AG04450 (cell line): ENCODE measurements at regions not wholly inside any gene's neighbourhood (a gene's known extent, or its start where the extent isn't known, plus 50 kb on each side); places are given as distances from the start of the nearest gene placed in this dataset.

Experiments
- CTCF ChIA-PET: fragments of 300-600, 350-600 bp; formaldehyde crosslinking; extraction: SDS; loops from one replicate; lab custom pipeline; 2022; ENCODE audit warnings: antibody characterized with exemption, inconsistent platforms; lab: Charles Lee
- POLR2A ChIA-PET: fragments of 350-600 bp; formaldehyde crosslinking; extraction: SDS; loops from one replicate; lab custom pipeline; 2021; ENCODE audit warnings: antibody characterized with exemption, inconsistent platforms; lab: Yijun Ruan, JAX
- DNase-seq: peaks from one replicate; pipeline ENCODE4 v3.0.0-alpha.2; 2011; ENCODE audit warnings: low read depth, low spot score
- H3K27ac ChIP-seq: one replicate; pipeline ENCODE4 v1.5.1; 2012; ENCODE audit warnings: low read depth, low read length, control low read depth
- H3K27me3 ChIP-seq: one replicate; pipeline ENCODE4 v1.6.0; 2012; ENCODE audit warnings: low read length; ENCODE audit not compliant: control insufficient read depth, insufficient read depth
- H3K4me3 ChIP-seq: 2 replicates; pipeline ENCODE4 v1.5.1; 2011; ENCODE audit warnings: mild to moderate bottlenecking, low read depth, low read length, control low read depth
- H3K9me3 ChIP-seq: 2 replicates; pipeline ENCODE4 v1.5.1; 2012; ENCODE audit warnings: low read length; ENCODE audit not compliant: control insufficient read depth, insufficient read depth
- CTCF ChIP-seq: IDR thresholded peaks from 2 replicates; pipeline ENCODE4 v1.5.1; 2011; ENCODE audit warnings: low read depth, low read length, control low read depth, inconsistent platforms

GRCh38 chr2:6421138-6421730 lies 444.5 kb downstream of the CMPK2 start:
- H3K27ac ChIP-seq: no peak overlapping the region
- CTCF ChIA-PET: no interaction called here
- 0 out of 2 replicates have a peak, but pooled peaks cover 2% of the 10 kb centered on the region for H3K9me3 ChIP-seq
- no peaks in the 10 kb centered on the region for H3K27me3 ChIP-seq
- TF ChIP-seq CTCF: no peak
- no peak overlapping the region for H3K4me3 ChIP-seq
- POLR2A ChIA-PET: no interaction called here
- no peak for DNase-seq

DNA sequence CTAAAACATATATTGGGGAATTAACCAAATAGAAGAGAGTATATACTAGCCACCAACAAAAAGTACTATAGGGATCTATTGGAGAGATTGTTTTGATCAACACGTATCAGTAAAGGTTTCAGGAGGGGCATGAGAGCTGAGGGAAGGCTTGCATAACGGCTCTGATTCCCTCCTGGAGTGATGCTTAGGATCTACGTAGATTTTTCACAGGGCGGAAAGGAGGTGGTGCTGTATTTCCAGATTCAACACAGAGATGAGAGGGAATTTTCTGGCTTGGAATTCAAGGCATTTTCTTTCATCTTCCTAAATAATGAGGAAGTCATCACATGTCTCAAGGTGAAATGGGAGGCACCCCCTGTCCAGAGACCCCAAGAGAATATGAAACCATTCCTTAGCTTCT lies 443.8 kb downstream of the CMPK2 start:
- no peak for DNase-seq
- H3K27ac ChIP-seq: no peak overlapping the region
- no peak overlapping the region for H3K4me3 ChIP-seq
- POLR2A ChIA-PET: no interaction called here
- no peak for TF ChIP-seq CTCF
- CTCF ChIA-PET: no interaction called here
- H3K27me3 ChIP-seq: no peaks in the 10 kb centered on the region
- 0 out of 2 replicates have a peak, but pooled peaks cover 2% of the 10 kb centered on the region for H3K9me3 ChIP-seq

GRCh38 chr2:6423157-6423556 lies 442.6 kb downstream of the CMPK2 start:
- ChIA-PET CTCF (no interaction called here), POLR2A (no interaction called here)
- H3K4me3 ChIP-seq: no peak overlapping the region
- H3K27me3 ChIP-seq: no peaks in the 10 kb centered on the region
- no peak overlapping the region for H3K27ac ChIP-seq
- DNase-seq: no peak
- H3K9me3 ChIP-seq: 0 out of 2 replicates have a peak, but pooled peaks cover 2% of the 10 kb centered on the region
- TF ChIP-seq CTCF: no peak

- CTCF ChIA-PET: no interaction called here
Observed at GRCh38 chr2:6423944-6424343, 441.8 kb downstream of the CMPK2 start.

More at GRCh38 chr2:6423944-6424343, 441.8 kb downstream of the CMPK2 start:
- no peak for TF ChIP-seq CTCF
- DNase-seq: no peak
- no peak overlapping the region for H3K27ac ChIP-seq
- POLR2A ChIA-PET: no interaction called here
- no peaks in the 10 kb centered on the region for H3K27me3 ChIP-seq
- H3K9me3 ChIP-seq: 0 out of 2 replicates have a peak, but pooled peaks cover 2% of the 10 kb centered on the region
- no peak overlapping the region for H3K4me3 ChIP-seq
